ENCODE measurements at regions not wholly inside any gene's neighbourhood (a gene's known extent, or its start where the extent isn't known, plus 50 kb on each side); places are given as distances from the start of the nearest gene placed in this dataset.

DNA sequence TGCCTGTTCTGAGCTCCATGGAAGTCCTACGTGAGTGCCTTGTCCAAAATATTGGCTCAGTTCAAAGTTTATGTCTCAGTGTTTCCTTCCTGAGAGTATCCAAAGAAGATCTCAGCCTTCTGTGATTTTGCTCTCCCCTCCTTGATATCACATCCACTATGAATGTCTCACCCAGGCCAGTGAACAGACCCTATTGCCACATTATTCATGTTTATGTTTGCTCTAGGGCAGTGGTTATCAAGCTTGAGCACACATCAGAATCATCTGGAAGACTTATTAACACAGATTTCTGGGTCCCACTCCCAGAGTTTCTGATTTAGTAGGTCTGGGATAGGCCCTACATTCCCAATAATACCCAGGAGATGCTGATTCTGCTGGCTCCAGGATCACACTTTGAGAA lies 145.0 kb upstream of the FGGY start:
- Histone ChIP-seq H3K27ac (ENCODE audit: low read depth, low read length) (peak overlapping the region; percentile 76), H3K79me1 (ENCODE audit: low read length) (peaks cover 20% of the 10 kb centered on the region), H4K91ac (ENCODE audit: low read depth, low read length) (peak overlapping the region; percentile 63), H2BK5ac (ENCODE audit: low read depth, low read length, poor library complexity) (no peak overlapping the region), H3K23ac (ENCODE audit: low read length) (no peak overlapping the region), H2AFZ (ENCODE audit: insufficient read depth, low read length, poor library complexity) (no peak overlapping the region), H4K8ac (ENCODE audit: low read depth, low read length) (no peak overlapping the region), H3K79me2 (ENCODE audit: control insufficient read depth, insufficient read depth, low read length, poor library complexity) (no peaks in the 10 kb centered on the region), H2BK120ac (ENCODE audit: insufficient read depth, low read length, poor library complexity) (no peak overlapping the region), H3K4me2 (ENCODE audit: low read length) (no peak overlapping the region), H2AK5ac (ENCODE audit: low read length) (no peak overlapping the region), H3K14ac (ENCODE audit: low read length) (no peak overlapping the region), H3K4me1 (ENCODE audit: control insufficient read depth in 1 of 2, insufficient read depth in 2 of 2, low read length in 2 of 2) (peaks cover 13 to 25% of the 10 kb centered on the region in 2 experiments), H3K4me3 (ENCODE audit: low read depth, low read length) (no peak overlapping the region), H2BK12ac (ENCODE audit: low read length) (no peak overlapping the region), H3K36me3 (ENCODE audit: control insufficient read depth in 1 of 2, insufficient read depth in 2 of 2, low read length in 2 of 2) (no peaks in the 10 kb centered on the region), H3K9me3 (ENCODE audit: insufficient read depth, low read depth, low read length) (no peaks in the 10 kb centered on the region), H3K9ac (ENCODE audit: low read length) (no peak overlapping the region), H3K27me3 (ENCODE audit: insufficient read depth, low read length) (no peaks in the 10 kb centered on the region), H3K4ac (ENCODE audit: low read depth, low read length) (no peak overlapping the region), H4K12ac (ENCODE audit: low read depth, low read length) (no peak overlapping the region), H3K18ac (ENCODE audit: low read length) (no peak overlapping the region)
- WGBS (ENCODE audit: extremely low coverage, insufficient coverage, insufficient read length), result no CpG with 5 or more reads among the region's 1 CpG
- no peak for DNase-seq

GRCh38 chr1:59152511-59152910 lies 144.4 kb upstream of the FGGY start:
- H3K27ac ChIP-seq (ENCODE audit: low read depth, low read length), result no peak overlapping the region
- no peak overlapping the region for H3K4me3 ChIP-seq (ENCODE audit: low read depth, low read length)
- H2AK5ac ChIP-seq (ENCODE audit: low read length), result no peak overlapping the region
- no CpG with 5 or more reads among the region's 1 CpG for WGBS (ENCODE audit: extremely low coverage, insufficient coverage, insufficient read length)
- H3K79me2 ChIP-seq (ENCODE audit: control insufficient read depth, insufficient read depth, low read length, poor library complexity), result no peaks in the 10 kb centered on the region
- H3K4me2 ChIP-seq (ENCODE audit: low read length), result no peak overlapping the region
- H2BK120ac ChIP-seq (ENCODE audit: insufficient read depth, low read length, poor library complexity), result no peak overlapping the region
- no peaks in the 10 kb centered on the region for H3K27me3 ChIP-seq (ENCODE audit: insufficient read depth, low read length)
- no peak overlapping the region for H2AFZ ChIP-seq (ENCODE audit: insufficient read depth, low read length, poor library complexity)
- no peak overlapping the region for H4K91ac ChIP-seq (ENCODE audit: low read depth, low read length)
- no peaks in the 10 kb centered on the region for H3K9me3 ChIP-seq (ENCODE audit: insufficient read depth, low read depth, low read length)
- peaks cover 11 to 26% of the 10 kb centered on the region in 2 experiments for H3K4me1 ChIP-seq (ENCODE audit: control insufficient read depth in 1 of 2, insufficient read depth in 2 of 2, low read length in 2 of 2)
- H3K4ac ChIP-seq (ENCODE audit: low read depth, low read length), result no peak overlapping the region
- no peak for DNase-seq
- H3K79me1 ChIP-seq (ENCODE audit: low read length), result peaks cover 18% of the 10 kb centered on the region
- H3K18ac ChIP-seq (ENCODE audit: low read length), result no peak overlapping the region
- no peak overlapping the region for H2BK5ac ChIP-seq (ENCODE audit: low read depth, low read length, poor library complexity)
- H3K23ac ChIP-seq (ENCODE audit: low read length), result no peak overlapping the region
- no peak overlapping the region for H4K12ac ChIP-seq (ENCODE audit: low read depth, low read length)
- no peak overlapping the region for H2BK12ac ChIP-seq (ENCODE audit: low read length)
- no peaks in the 10 kb centered on the region for H3K36me3 ChIP-seq (ENCODE audit: control insufficient read depth in 1 of 2, insufficient read depth in 2 of 2, low read length in 2 of 2)
- no peak overlapping the region for H3K9ac ChIP-seq (ENCODE audit: low read length)
- H3K14ac ChIP-seq (ENCODE audit: low read length), result no peak overlapping the region
- H4K8ac ChIP-seq (ENCODE audit: low read depth, low read length), result no peak overlapping the region

DNA sequence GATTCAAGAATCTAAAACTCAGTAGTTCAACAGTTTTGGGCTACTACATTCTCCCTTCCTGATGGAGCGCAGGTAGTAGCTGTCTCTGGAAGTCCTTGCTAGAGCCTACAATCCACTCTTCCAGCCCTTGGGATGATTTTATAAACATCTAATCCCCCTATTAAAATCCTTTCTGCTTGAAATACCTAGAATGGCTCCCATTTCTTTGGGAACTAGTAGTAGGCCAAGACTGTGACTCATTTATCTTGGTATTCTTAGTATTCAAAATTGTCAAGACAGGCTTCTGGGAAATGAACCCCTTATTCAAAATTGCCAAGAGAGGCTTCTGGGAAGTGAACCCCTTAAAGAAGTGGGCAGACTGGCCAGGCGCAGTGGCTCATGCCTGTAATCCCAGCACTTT lies 142.5 kb upstream of the FGGY start:
- Histone ChIP-seq H3K4me2 (ENCODE audit: low read length) (no peak overlapping the region), H3K27me3 (ENCODE audit: insufficient read depth, low read length) (no peaks in the 10 kb centered on the region), H3K79me1 (ENCODE audit: low read length) (peaks cover 18% of the 10 kb centered on the region), H2BK5ac (ENCODE audit: low read depth, low read length, poor library complexity) (no peak overlapping the region), H3K36me3 (ENCODE audit: control insufficient read depth in 1 of 2, insufficient read depth in 2 of 2, low read length in 2 of 2) (no peaks in the 10 kb centered on the region), H3K9ac (ENCODE audit: low read length) (no peak overlapping the region), H3K18ac (ENCODE audit: low read length) (no peak overlapping the region), H3K4me3 (ENCODE audit: low read depth, low read length) (no peak overlapping the region), H4K91ac (ENCODE audit: low read depth, low read length) (no peak overlapping the region), H2AFZ (ENCODE audit: insufficient read depth, low read length, poor library complexity) (no peak overlapping the region), H3K23ac (ENCODE audit: low read length) (no peak overlapping the region), H3K79me2 (ENCODE audit: control insufficient read depth, insufficient read depth, low read length, poor library complexity) (no peaks in the 10 kb centered on the region), H3K4ac (ENCODE audit: low read depth, low read length) (no peak overlapping the region), H3K9me3 (ENCODE audit: insufficient read depth, low read depth, low read length) (no peaks in the 10 kb centered on the region), H4K8ac (ENCODE audit: low read depth, low read length) (no peak overlapping the region), H2BK12ac (ENCODE audit: low read length) (no peak overlapping the region), H2BK120ac (ENCODE audit: insufficient read depth, low read length, poor library complexity) (no peak overlapping the region), H2AK5ac (ENCODE audit: low read length) (no peak overlapping the region), H3K4me1 (ENCODE audit: control insufficient read depth in 1 of 2, insufficient read depth in 2 of 2, low read length in 2 of 2) (peaks cover 11 to 24% of the 10 kb centered on the region in 2 experiments), H4K12ac (ENCODE audit: low read depth, low read length) (no peak overlapping the region), H3K14ac (ENCODE audit: low read length) (no peak overlapping the region), H3K27ac (ENCODE audit: low read depth, low read length) (no peak overlapping the region)
- peak in 1 of 2 donors; percentile 49 for DNase-seq
- WGBS (ENCODE audit: extremely low coverage, insufficient coverage, insufficient read length), result no CpG with 5 or more reads among the region's 2 CpGs

- Histone ChIP-seq H3K79me1 (ENCODE audit: low read length) (peaks cover 15% of the 10 kb centered on the region), H3K4me2 (ENCODE audit: low read length) (no peak overlapping the region), H3K4me1 (ENCODE audit: control insufficient read depth in 1 of 2, insufficient read depth in 2 of 2, low read length in 2 of 2) (peaks cover 11 to 24% of the 10 kb centered on the region in 2 experiments), H3K23ac (ENCODE audit: low read length) (no peak overlapping the region), H3K18ac (ENCODE audit: low read length) (no peak overlapping the region), H3K27ac (ENCODE audit: low read depth, low read length) (peak overlapping the region; percentile 38), H3K4me3 (ENCODE audit: low read depth, low read length) (no peak overlapping the region), H3K79me2 (ENCODE audit: control insufficient read depth, insufficient read depth, low read length, poor library complexity) (no peaks in the 10 kb centered on the region), H2BK12ac (ENCODE audit: low read length) (peak overlapping the region; percentile 75), H2AFZ (ENCODE audit: insufficient read depth, low read length, poor library complexity) (no peak overlapping the region), H4K8ac (ENCODE audit: low read depth, low read length) (no peak overlapping the region), H4K12ac (ENCODE audit: low read depth, low read length) (no peak overlapping the region), H3K36me3 (ENCODE audit: control insufficient read depth in 1 of 2, insufficient read depth in 2 of 2, low read length in 2 of 2) (no peaks in the 10 kb centered on the region), H3K9ac (ENCODE audit: low read length) (no peak overlapping the region), H2BK120ac (ENCODE audit: insufficient read depth, low read length, poor library complexity) (peak overlapping the region; percentile 80), H3K14ac (ENCODE audit: low read length) (no peak overlapping the region), H3K4ac (ENCODE audit: low read depth, low read length) (no peak overlapping the region), H4K91ac (ENCODE audit: low read depth, low read length) (no peak overlapping the region), H2AK5ac (ENCODE audit: low read length) (no peak overlapping the region), H3K9me3 (ENCODE audit: insufficient read depth, low read depth, low read length) (no peaks in the 10 kb centered on the region), H3K27me3 (ENCODE audit: insufficient read depth, low read length) (no peaks in the 10 kb centered on the region), H2BK5ac (ENCODE audit: low read depth, low read length, poor library complexity) (no peak overlapping the region)
- DNase-seq, result peak; percentile 92 to 98
- WGBS (ENCODE audit: extremely low coverage, insufficient coverage, insufficient read length), result no CpG with 5 or more reads among the region's 1 CpG
Observed at GRCh38 chr1:59155351-59155750, 141.5 kb upstream of the FGGY start.

Measured in trophoblast cell (in vitro differentiated cells and primary cell).